ENCODE measurements at regions not wholly inside any gene's neighbourhood (a gene's known extent, or its start where the extent isn't known, plus 50 kb on each side); places are given as distances from the start of the nearest gene placed in this dataset.

- TF ChIP-seq CTCF (IDR thresholded peaks at IDR 0.05), result no peak
- TF ChIP-seq POLR2A (IDR thresholded peaks at IDR 0.05), result no peak
These were observed 188.2 kb downstream of the PTPN20 start for GRCh38 chr10:47099474-47099873.

Measured in sigmoid colon (tissue), 3 donors.